Thoracic aorta (tissue), 2 donors: ENCODE measurements at regions not wholly inside any gene's neighbourhood (a gene's known extent, or its start where the extent isn't known, plus 50 kb on each side); places are given as distances from the start of the nearest gene placed in this dataset.

Experiments
- ATAC-seq: fragments of 150-250 bp; one replicate; pipeline ENCODE4 v1.8.0; 2017; ENCODE audit warnings: low read depth; ENCODE audit not compliant: insufficient number of reproducible peaks, low FRiP score
- DNase-seq: peaks from one replicate; pipeline ENCODE4 v3.0.0-alpha.2; 2020; ENCODE audit warnings: low spot score
- H3K27ac ChIP-seq, 2 donors: fragments of 200-600 bp; sonication (generic); 1 replicate in 1 of 2; 2 replicates in 1 of 2; pipeline ENCODE4 v1.5.1; 2016; ENCODE audit warnings: mild to moderate bottlenecking in 2 of 2, moderate library complexity in 2 of 2
- H3K27me3 ChIP-seq: fragments of 200-600 bp; sonication (generic); replicated peaks from 2 replicates; pipeline ENCODE4 v1.6.0; 2016; ENCODE audit warnings: mild to moderate bottlenecking; ENCODE audit not compliant: insufficient read depth
- H3K36me3 ChIP-seq: fragments of 200-600 bp; sonication (generic); one replicate; pipeline ENCODE4 v1.5.1; 2016
- H3K4me1 ChIP-seq, 2 donors: fragments of 200-600 bp; sonication (generic); 1 replicate in 1 of 2; 2 replicates in 1 of 2; pipeline versions ENCODE4 v1.5.1 to v1.6.0; 2016; ENCODE audit warnings: low read depth in 2 of 2, mild to moderate bottlenecking in 1 of 2; ENCODE audit not compliant: control insufficient read depth in 1 of 2
- H3K4me3 ChIP-seq: fragments of 200-600 bp; sonication (generic); 2 replicates; pipeline ENCODE4 v1.5.1; 2016; ENCODE audit warnings: mild to moderate bottlenecking
- H3K9me3 ChIP-seq: fragments of 200-600 bp; sonication (generic); 2 replicates; pipeline ENCODE4 v1.5.1; 2016
- TF ChIP-seq, protein P1 (sequence below): fragments of 200-600 bp; sonication (generic); IDR thresholded peaks from one replicate; pipeline ENCODE4 v1.5.1; 2019; ENCODE audit warnings: antibody characterized with exemption

GRCh38 chr14:38125481-38126037 lies 82.1 kb upstream of the SSTR1 start:
- Histone ChIP-seq H3K4me1 (no peaks in the 10 kb centered on the region), H3K4me3 (no peak overlapping the region), H3K36me3 (no peaks in the 10 kb centered on the region), H3K9me3 (no peaks in the 10 kb centered on the region), H3K27ac (no peak overlapping the region), H3K27me3 (no peaks in the 10 kb centered on the region)
- DNase-seq (no peak), ATAC-seq (no peak)
- TF ChIP-seq, protein P1, sequence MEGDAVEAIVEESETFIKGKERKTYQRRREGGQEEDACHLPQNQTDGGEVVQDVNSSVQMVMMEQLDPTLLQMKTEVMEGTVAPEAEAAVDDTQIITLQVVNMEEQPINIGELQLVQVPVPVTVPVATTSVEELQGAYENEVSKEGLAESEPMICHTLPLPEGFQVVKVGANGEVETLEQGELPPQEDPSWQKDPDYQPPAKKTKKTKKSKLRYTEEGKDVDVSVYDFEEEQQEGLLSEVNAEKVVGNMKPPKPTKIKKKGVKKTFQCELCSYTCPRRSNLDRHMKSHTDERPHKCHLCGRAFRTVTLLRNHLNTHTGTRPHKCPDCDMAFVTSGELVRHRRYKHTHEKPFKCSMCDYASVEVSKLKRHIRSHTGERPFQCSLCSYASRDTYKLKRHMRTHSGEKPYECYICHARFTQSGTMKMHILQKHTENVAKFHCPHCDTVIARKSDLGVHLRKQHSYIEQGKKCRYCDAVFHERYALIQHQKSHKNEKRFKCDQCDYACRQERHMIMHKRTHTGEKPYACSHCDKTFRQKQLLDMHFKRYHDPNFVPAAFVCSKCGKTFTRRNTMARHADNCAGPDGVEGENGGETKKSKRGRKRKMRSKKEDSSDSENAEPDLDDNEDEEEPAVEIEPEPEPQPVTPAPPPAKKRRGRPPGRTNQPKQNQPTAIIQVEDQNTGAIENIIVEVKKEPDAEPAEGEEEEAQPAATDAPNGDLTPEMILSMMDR: no peak

DNA sequence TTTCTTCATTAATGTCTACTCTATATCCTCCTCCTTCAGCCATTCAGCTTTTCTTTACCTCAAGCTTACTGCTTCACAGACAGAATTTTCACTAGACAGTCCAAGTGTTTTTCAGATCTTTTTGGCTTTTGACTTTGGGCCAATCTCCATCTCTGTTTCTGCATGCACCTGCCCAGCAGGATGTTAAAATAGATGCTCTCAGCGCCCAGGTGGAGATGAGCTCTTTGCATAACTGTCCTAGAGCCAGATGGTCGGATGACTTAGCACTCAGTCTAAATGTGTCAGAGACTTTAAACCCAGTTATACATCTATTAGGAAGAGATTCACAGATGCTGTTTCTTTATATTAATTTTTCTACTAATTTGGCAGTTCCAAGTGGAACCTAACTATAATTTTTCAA lies 80.3 kb upstream of the SSTR1 start:
- H3K9me3 ChIP-seq: no peaks in the 10 kb centered on the region
- no peak overlapping the region for H3K27ac ChIP-seq
- no peaks in the 10 kb centered on the region for H3K4me1 ChIP-seq
- TF ChIP-seq, protein P1: no peak
- no peak for DNase-seq
- no peaks in the 10 kb centered on the region for H3K27me3 ChIP-seq
- no peak for ATAC-seq
- H3K36me3 ChIP-seq: no peaks in the 10 kb centered on the region
- H3K4me3 ChIP-seq: no peak overlapping the region

DNA sequence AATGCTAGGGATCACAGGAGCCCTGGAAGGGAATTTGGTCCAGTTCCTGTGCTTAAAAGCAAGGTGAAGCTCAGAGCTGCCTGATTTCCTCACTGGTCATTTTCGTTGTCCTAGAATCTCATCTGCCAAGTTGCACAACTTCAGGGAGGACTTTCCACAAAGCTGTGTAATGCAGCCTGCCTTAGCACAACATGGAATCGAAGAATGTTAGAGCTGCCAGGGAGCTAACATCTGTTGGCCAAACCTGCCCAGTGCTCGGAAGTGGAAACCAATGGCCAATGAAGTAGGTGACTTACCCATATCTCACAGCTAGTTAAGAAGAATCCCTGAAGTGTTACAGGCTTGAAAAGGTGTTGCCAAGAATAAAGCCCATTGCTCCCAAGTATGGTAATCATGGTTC lies 79.9 kb upstream of the SSTR1 start:
- no peak for ATAC-seq
- Histone ChIP-seq H3K27ac (no peak overlapping the region), H3K36me3 (no peaks in the 10 kb centered on the region), H3K27me3 (no peaks in the 10 kb centered on the region), H3K4me3 (no peak overlapping the region), H3K9me3 (no peaks in the 10 kb centered on the region), H3K4me1 (no peaks in the 10 kb centered on the region)
- no peak for DNase-seq
- TF ChIP-seq, protein P1: no peak

- H3K4me1 ChIP-seq: no peaks in the 10 kb centered on the region
- no peaks in the 10 kb centered on the region for H3K9me3 ChIP-seq
- DNase-seq (no peak), ATAC-seq (no peak)
- H3K27me3 ChIP-seq: no peaks in the 10 kb centered on the region
- no peaks in the 10 kb centered on the region for H3K36me3 ChIP-seq
- TF ChIP-seq, protein P1: no peak
- H3K27ac ChIP-seq: no peak overlapping the region
- H3K4me3 ChIP-seq: no peak overlapping the region
These were observed 79.1 kb upstream of the SSTR1 start for GRCh38 chr14:38128640-38129039.

DNA sequence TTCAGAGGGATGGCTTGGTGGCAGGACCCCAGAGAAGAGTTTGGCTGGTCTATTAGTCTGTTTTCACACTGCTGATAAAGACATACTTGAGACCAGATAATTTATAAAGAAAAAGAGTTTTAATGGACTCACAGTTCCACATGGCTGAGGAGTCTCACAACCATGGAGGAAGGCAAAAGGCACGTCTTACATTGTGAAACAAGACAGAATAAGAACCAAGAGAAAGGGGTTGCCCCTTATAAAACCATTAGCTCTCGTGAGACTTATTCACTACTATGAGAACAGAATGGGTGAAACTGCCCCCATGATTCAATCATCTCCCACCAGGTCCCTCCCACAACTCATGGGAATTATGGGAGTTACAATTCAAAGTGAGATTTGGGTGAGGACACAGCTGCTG lies 78.5 kb upstream of the SSTR1 start:
- H3K4me1 ChIP-seq: no peaks in the 10 kb centered on the region
- H3K27ac ChIP-seq: no peak overlapping the region
- H3K9me3 ChIP-seq: no peaks in the 10 kb centered on the region
- no peaks in the 10 kb centered on the region for H3K36me3 ChIP-seq
- H3K27me3 ChIP-seq: no peaks in the 10 kb centered on the region
- TF ChIP-seq, protein P1: no peak
- DNase-seq: no peak
- ATAC-seq: no peak
- no peak overlapping the region for H3K4me3 ChIP-seq
